22Rv1 (cell line): ENCODE measurements at regions not wholly inside any gene's neighbourhood (a gene's known extent, or its start where the extent isn't known, plus 50 kb on each side); places are given as distances from the start of the nearest gene placed in this dataset.

ENCODE experiments used
- ZFX ChIP-seq: fragments of 450-650 bp; IDR thresholded peaks from 2 replicates; pipeline ENCODE4 v1.6.1; 2017; ENCODE audit warnings: antibody characterized with exemption, borderline replicate concordance
- TF ChIP-seq, protein P1 (sequence below): fragments of 450-650 bp; IDR thresholded peaks from 2 replicates; pipeline ENCODE4 v1.5.1; 2017; ENCODE audit warnings: mild to moderate bottlenecking

DNA sequence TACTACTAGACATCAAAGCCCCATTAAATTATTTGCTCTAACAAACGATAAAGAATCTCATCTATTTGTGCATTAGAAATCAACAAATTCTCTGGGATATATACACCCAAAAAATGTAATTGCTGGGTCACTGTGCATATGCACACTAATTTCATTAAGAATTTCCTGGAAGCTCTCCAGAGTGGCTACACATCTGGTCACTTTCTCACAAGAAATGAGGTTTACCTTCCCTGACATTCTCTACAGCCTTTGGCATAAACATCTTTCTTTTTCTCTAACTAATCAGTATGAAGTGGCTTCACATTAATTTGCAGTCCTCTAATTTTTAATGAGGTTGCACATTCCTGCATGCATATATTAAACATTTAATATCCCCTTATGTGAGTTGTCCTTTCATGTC, 150.8 kb upstream of the ANO5 start:
- TF ChIP-seq, protein P1, sequence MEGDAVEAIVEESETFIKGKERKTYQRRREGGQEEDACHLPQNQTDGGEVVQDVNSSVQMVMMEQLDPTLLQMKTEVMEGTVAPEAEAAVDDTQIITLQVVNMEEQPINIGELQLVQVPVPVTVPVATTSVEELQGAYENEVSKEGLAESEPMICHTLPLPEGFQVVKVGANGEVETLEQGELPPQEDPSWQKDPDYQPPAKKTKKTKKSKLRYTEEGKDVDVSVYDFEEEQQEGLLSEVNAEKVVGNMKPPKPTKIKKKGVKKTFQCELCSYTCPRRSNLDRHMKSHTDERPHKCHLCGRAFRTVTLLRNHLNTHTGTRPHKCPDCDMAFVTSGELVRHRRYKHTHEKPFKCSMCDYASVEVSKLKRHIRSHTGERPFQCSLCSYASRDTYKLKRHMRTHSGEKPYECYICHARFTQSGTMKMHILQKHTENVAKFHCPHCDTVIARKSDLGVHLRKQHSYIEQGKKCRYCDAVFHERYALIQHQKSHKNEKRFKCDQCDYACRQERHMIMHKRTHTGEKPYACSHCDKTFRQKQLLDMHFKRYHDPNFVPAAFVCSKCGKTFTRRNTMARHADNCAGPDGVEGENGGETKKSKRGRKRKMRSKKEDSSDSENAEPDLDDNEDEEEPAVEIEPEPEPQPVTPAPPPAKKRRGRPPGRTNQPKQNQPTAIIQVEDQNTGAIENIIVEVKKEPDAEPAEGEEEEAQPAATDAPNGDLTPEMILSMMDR: no peak
- TF ChIP-seq ZFX: no peak
